HG02798 (cell line): ENCODE measurements at regions not wholly inside any gene's neighbourhood (a gene's known extent, or its start where the extent isn't known, plus 50 kb on each side); places are given as distances from the start of the nearest gene placed in this dataset.

ENCODE experiments used
- ATAC-seq: cut with Tn5 transposase; IDR thresholded peaks from one replicate; pipeline ENCODE4 v1.9.1; 2021; ENCODE audit warnings: mild to moderate bottlenecking; ENCODE audit not compliant: unreplicated experiment, poor library complexity

- ATAC-seq = no peak
Measured at GRCh38 chr6:6880745-6881437, 226.9 kb upstream of the RREB1 start.

- ATAC-seq = no peak
Measured at GRCh38 chr6:6881438-6882225, 226.1 kb upstream of the RREB1 start.

- no peak for ATAC-seq
Measured at GRCh38 chr6:6882592-6882991, 225.2 kb upstream of the RREB1 start.

GRCh38 chr6:6883011-6883410 is 224.8 kb upstream of the RREB1 start:
- ATAC-seq = no peak

GRCh38 chr6:6884193-6884627 is 223.6 kb upstream of the RREB1 start:
- ATAC-seq = no peak

GRCh38 chr6:6884916-6885315 is 222.8 kb upstream of the RREB1 start:
- ATAC-seq = no peak

- peak; percentile 64 for ATAC-seq
Measured at GRCh38 chr6:6885521-6886170, 222.1 kb upstream of the RREB1 start.

- ATAC-seq = peak; percentile 32
Measured at GRCh38 chr6:6886171-6886885, 221.4 kb upstream of the RREB1 start.

- no peak for ATAC-seq
Measured at GRCh38 chr6:6886886-6887285, 220.9 kb upstream of the RREB1 start.

GRCh38 chr6:6889601-6890000 is 218.2 kb upstream of the RREB1 start:
- no peak for ATAC-seq

- ATAC-seq = no peak
Measured at GRCh38 chr6:6890400-6890858, 217.3 kb upstream of the RREB1 start.

- no peak for ATAC-seq
Measured at GRCh38 chr6:6891125-6891721, 216.5 kb upstream of the RREB1 start.

- ATAC-seq = no peak
Measured at GRCh38 chr6:6891949-6892461, 215.8 kb upstream of the RREB1 start.

GRCh38 chr6:6892744-6893583 is 214.8 kb upstream of the RREB1 start:
- ATAC-seq = no peak

GRCh38 chr6:6893701-6894100 is 214.1 kb upstream of the RREB1 start:
- ATAC-seq = no peak

GRCh38 chr6:6895929-6896328 is 211.8 kb upstream of the RREB1 start:
- no peak for ATAC-seq

GRCh38 chr6:6897140-6897539 is 210.6 kb upstream of the RREB1 start:
- ATAC-seq = no peak

- ATAC-seq = no peak
Measured at GRCh38 chr6:6900569-6901204, 207.1 kb upstream of the RREB1 start.
